ENCODE measurements at regions not wholly inside any gene's neighbourhood (a gene's known extent, or its start where the extent isn't known, plus 50 kb on each side); places are given as distances from the start of the nearest gene placed in this dataset.

DNA sequence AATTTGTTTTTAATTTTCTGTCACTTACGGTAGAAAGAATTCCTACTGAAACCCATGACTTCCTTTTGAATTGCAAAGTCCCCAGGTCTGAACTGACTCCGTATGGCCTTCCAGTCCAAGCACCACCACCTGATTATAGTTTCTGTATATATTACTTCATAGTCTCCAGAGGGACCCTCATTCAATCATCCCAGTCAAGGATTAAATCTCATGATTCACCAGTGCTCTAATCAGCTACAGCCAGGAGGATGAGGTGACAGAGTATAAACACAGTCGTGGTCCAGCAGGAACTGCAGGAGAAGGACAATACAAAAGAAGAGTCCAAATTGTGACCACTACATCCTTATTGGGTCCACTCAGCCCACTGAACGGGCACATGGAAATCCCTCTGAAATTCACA, 418.9 kb upstream of the C16orf82 start:
- Histone ChIP-seq H3K36me3 (replicated peaks; ENCODE audit: low read depth, low read length) (no peaks in the 10 kb centered on the region), H3K4me2 (ENCODE audit: low read length) (no peak overlapping the region), H4K20me1 (ENCODE audit: insufficient read depth, low read length) (no peaks in the 10 kb centered on the region), H3K9ac (ENCODE audit: low read length) (no peak overlapping the region), H2AFZ (ENCODE audit: low read depth, low read length) (no peak overlapping the region), H3K4me3 (ENCODE audit: low read length) (no peak overlapping the region), H3K79me2 (ENCODE audit: low read length) (no peaks in the 10 kb centered on the region), H3K9me3 (ENCODE audit: insufficient read depth, low read length) (no peaks in the 10 kb centered on the region), H3K27me3 (ENCODE audit: low read depth, low read length) (no peaks in the 10 kb centered on the region), H3K4me1 (ENCODE audit: low read length) (no peaks in the 10 kb centered on the region), H3K27ac (ENCODE audit: low read length) (no peak overlapping the region)
- TF ChIP-seq CTCF (IDR thresholded peaks at IDR 0.05; ENCODE audit: low read depth, low read length) (no peak), EZH2phosphoT487 (IDR thresholded peaks at IDR 0.05; ENCODE audit: low read depth) (no peak)

DNA sequence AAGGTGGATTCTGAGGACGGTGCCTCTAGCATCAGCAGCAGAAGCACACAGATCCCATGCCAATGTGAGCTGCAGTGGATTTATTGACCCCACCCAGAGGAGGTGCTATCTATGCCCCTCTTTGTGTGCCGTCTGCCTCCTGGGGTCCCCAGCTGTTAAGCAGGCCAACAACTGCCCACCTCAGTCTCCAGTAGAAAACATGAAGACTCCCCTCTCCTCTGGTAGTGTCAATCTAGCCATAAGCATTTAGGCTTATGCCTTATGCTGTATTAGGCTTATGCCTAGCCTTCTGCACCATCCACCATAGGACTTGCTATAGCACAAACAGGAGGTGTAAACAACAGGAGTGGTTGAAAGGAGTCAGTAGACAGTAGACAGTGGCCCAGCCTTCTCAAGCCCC, 417.9 kb upstream of the C16orf82 start:
- no peak for TF ChIP-seq CTCF (IDR thresholded peaks at IDR 0.05; ENCODE audit: low read depth, low read length)
- no peak for TF ChIP-seq EZH2phosphoT487 (IDR thresholded peaks at IDR 0.05; ENCODE audit: low read depth)
- no peaks in the 10 kb centered on the region for H3K27me3 ChIP-seq (ENCODE audit: low read depth, low read length)
- no peaks in the 10 kb centered on the region for H3K9me3 ChIP-seq (ENCODE audit: insufficient read depth, low read length)
- H4K20me1 ChIP-seq (ENCODE audit: insufficient read depth, low read length): no peaks in the 10 kb centered on the region
- no peak overlapping the region for H3K4me2 ChIP-seq (ENCODE audit: low read length)
- no peak overlapping the region for H3K4me3 ChIP-seq (ENCODE audit: low read length)
- no peak overlapping the region for H3K9ac ChIP-seq (ENCODE audit: low read length)
- no peaks in the 10 kb centered on the region for H3K4me1 ChIP-seq (ENCODE audit: low read length)
- no peaks in the 10 kb centered on the region for H3K36me3 ChIP-seq (replicated peaks; ENCODE audit: low read depth, low read length)
- H3K79me2 ChIP-seq (ENCODE audit: low read length): no peaks in the 10 kb centered on the region
- no peak overlapping the region for H2AFZ ChIP-seq (ENCODE audit: low read depth, low read length)
- H3K27ac ChIP-seq (ENCODE audit: low read length): no peak overlapping the region

GRCh38 chr16:26649381-26650045, 417.2 kb upstream of the C16orf82 start:
- Histone ChIP-seq H3K4me1 (ENCODE audit: low read length) (no peaks in the 10 kb centered on the region), H3K36me3 (replicated peaks; ENCODE audit: low read depth, low read length) (no peaks in the 10 kb centered on the region), H3K79me2 (ENCODE audit: low read length) (no peaks in the 10 kb centered on the region), H3K27me3 (ENCODE audit: low read depth, low read length) (no peaks in the 10 kb centered on the region), H2AFZ (ENCODE audit: low read depth, low read length) (no peak overlapping the region), H3K27ac (ENCODE audit: low read length) (no peak overlapping the region), H3K9ac (ENCODE audit: low read length) (no peak overlapping the region), H4K20me1 (ENCODE audit: insufficient read depth, low read length) (no peaks in the 10 kb centered on the region), H3K4me2 (ENCODE audit: low read length) (no peak overlapping the region), H3K4me3 (ENCODE audit: low read length) (no peak overlapping the region), H3K9me3 (ENCODE audit: insufficient read depth, low read length) (no peaks in the 10 kb centered on the region)
- no peak for TF ChIP-seq EZH2phosphoT487 (IDR thresholded peaks at IDR 0.05; ENCODE audit: low read depth)
- no peak for TF ChIP-seq CTCF (IDR thresholded peaks at IDR 0.05; ENCODE audit: low read depth, low read length)

- H3K9ac ChIP-seq (ENCODE audit: low read length): no peak overlapping the region
- H2AFZ ChIP-seq (ENCODE audit: low read depth, low read length): no peak overlapping the region
- H4K20me1 ChIP-seq (ENCODE audit: insufficient read depth, low read length): no peaks in the 10 kb centered on the region
- no peaks in the 10 kb centered on the region for H3K36me3 ChIP-seq (replicated peaks; ENCODE audit: low read depth, low read length)
- TF ChIP-seq EZH2phosphoT487 (IDR thresholded peaks at IDR 0.05; ENCODE audit: low read depth) (no peak), CTCF (IDR thresholded peaks at IDR 0.05; ENCODE audit: low read depth, low read length) (no peak)
- H3K4me1 ChIP-seq (ENCODE audit: low read length): no peaks in the 10 kb centered on the region
- H3K4me3 ChIP-seq (ENCODE audit: low read length): no peak overlapping the region
- H3K27me3 ChIP-seq (ENCODE audit: low read depth, low read length): no peaks in the 10 kb centered on the region
- H3K9me3 ChIP-seq (ENCODE audit: insufficient read depth, low read length): no peaks in the 10 kb centered on the region
- no peaks in the 10 kb centered on the region for H3K79me2 ChIP-seq (ENCODE audit: low read length)
- no peak overlapping the region for H3K27ac ChIP-seq (ENCODE audit: low read length)
- no peak overlapping the region for H3K4me2 ChIP-seq (ENCODE audit: low read length)
These were observed 415.3 kb upstream of the C16orf82 start for GRCh38 chr16:26651464-26651863.

Data from OCI-LY3 (cell line).